ENCODE measurements at regions not wholly inside any gene's neighbourhood (a gene's known extent, or its start where the extent isn't known, plus 50 kb on each side); places are given as distances from the start of the nearest gene placed in this dataset.

DNA sequence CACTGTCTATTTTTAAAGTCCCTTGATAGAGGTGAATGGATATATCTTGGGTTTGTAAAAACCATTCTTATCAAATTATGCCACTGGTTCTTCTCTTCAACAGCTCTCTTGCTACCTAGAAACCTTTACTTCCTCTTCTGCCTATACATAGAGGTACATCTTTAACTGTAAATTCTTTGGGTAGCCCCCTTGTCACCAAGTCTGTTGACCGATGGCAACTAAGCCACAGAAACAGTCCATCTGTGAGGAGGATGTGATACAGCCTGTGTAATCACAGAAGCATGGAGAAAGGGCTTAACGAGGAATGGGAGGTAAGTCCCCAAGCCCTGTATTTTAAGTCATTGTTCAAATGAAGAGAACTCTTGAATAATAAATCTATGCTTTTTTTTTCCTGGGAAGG lies 246.5 kb upstream of the MDFIC2 start:
- Histone ChIP-seq H3K36me3 (no peaks in the 10 kb centered on the region), H3K4me1 (no peaks in the 10 kb centered on the region), H3K27me3 (no peaks in the 10 kb centered on the region), H3K9me3 (no peaks in the 10 kb centered on the region), H3K4me3 (ENCODE audit: low read depth, low read length) (no peak overlapping the region)
- DNase-seq, result no peak
- TF ChIP-seq, protein P1, sequence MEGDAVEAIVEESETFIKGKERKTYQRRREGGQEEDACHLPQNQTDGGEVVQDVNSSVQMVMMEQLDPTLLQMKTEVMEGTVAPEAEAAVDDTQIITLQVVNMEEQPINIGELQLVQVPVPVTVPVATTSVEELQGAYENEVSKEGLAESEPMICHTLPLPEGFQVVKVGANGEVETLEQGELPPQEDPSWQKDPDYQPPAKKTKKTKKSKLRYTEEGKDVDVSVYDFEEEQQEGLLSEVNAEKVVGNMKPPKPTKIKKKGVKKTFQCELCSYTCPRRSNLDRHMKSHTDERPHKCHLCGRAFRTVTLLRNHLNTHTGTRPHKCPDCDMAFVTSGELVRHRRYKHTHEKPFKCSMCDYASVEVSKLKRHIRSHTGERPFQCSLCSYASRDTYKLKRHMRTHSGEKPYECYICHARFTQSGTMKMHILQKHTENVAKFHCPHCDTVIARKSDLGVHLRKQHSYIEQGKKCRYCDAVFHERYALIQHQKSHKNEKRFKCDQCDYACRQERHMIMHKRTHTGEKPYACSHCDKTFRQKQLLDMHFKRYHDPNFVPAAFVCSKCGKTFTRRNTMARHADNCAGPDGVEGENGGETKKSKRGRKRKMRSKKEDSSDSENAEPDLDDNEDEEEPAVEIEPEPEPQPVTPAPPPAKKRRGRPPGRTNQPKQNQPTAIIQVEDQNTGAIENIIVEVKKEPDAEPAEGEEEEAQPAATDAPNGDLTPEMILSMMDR (IDR thresholded peaks at IDR 0.05; ENCODE audit: low read depth, low read length), result no peak

DNA sequence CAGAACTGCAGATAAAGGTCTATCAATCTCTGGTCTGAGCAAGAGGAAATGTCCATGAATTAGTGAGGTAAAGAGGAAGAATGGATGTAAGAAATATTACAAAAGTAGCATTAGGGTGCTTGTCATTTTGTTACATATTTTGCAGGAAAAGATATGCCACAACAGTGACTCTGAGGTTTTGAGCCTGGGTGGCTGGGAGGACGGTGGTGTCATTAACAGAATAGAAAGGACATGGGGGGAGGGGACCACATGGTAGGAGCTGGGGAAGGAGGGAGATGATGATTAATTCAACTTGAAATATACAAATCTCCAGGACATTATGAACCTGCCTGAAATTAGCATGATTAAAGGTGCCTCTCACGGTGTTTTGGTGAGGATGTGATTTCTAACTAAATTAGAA lies 245.5 kb upstream of the MDFIC2 start:
- no peak for DNase-seq
- TF ChIP-seq, protein P1 (IDR thresholded peaks at IDR 0.05; ENCODE audit: low read depth, low read length), result no peak
- Histone ChIP-seq H3K9me3 (no peaks in the 10 kb centered on the region), H3K4me3 (ENCODE audit: low read depth, low read length) (no peak overlapping the region), H3K27me3 (no peaks in the 10 kb centered on the region), H3K36me3 (no peaks in the 10 kb centered on the region), H3K4me1 (no peaks in the 10 kb centered on the region)

DNA sequence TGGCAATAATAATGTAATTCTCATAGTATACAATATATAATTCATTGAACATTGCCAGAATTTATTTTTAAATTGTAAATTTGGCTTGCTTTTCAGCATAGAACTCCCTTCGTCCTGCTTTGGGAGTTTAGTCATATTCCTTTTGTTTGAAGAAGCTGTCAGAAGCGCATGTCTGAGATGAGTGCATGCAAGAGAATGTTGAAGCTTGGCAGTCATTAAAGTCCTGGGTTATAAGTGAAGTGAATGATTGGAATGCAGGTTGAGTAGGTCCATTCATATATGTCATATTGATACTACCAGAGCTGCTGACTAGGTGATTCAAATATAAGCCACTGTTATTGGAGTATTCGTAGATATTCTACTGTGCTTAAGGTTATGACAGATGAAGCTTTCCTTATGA lies 243.6 kb upstream of the MDFIC2 start:
- Histone ChIP-seq H3K4me3 (ENCODE audit: low read depth, low read length) (no peak overlapping the region), H3K27me3 (no peaks in the 10 kb centered on the region), H3K4me1 (no peaks in the 10 kb centered on the region), H3K36me3 (no peaks in the 10 kb centered on the region), H3K9me3 (no peaks in the 10 kb centered on the region)
- TF ChIP-seq, protein P1 (IDR thresholded peaks at IDR 0.05; ENCODE audit: low read depth, low read length), result no peak
- DNase-seq, result no peak

DNA sequence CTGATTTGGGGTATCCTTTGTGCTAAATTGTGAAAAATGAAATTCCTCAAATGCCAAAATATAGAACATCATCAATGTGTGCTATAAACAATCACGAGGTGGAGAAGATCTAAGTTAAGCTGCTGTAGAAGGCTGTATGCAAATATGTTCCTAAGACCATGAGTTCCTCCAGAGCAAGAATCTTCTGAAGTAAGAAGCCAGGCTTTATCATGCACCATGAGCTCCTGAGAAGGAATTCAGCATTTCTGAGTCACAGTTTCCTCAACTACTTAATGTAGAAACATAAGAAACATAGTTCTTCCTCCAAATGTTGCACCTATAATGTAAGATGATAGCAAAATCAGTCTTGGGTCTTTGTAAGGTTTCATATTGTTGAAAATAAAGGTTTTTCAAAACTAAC lies 241.7 kb upstream of the MDFIC2 start:
- Histone ChIP-seq H3K36me3 (no peaks in the 10 kb centered on the region), H3K9me3 (no peaks in the 10 kb centered on the region), H3K4me3 (ENCODE audit: low read depth, low read length) (no peak overlapping the region), H3K27me3 (peaks cover under 1% of the 10 kb centered on the region; the same call in 1 of the 2 replicates), H3K4me1 (no peaks in the 10 kb centered on the region)
- DNase-seq, result no peak
- TF ChIP-seq, protein P1 (IDR thresholded peaks at IDR 0.05; ENCODE audit: low read depth, low read length), result no peak

DNA sequence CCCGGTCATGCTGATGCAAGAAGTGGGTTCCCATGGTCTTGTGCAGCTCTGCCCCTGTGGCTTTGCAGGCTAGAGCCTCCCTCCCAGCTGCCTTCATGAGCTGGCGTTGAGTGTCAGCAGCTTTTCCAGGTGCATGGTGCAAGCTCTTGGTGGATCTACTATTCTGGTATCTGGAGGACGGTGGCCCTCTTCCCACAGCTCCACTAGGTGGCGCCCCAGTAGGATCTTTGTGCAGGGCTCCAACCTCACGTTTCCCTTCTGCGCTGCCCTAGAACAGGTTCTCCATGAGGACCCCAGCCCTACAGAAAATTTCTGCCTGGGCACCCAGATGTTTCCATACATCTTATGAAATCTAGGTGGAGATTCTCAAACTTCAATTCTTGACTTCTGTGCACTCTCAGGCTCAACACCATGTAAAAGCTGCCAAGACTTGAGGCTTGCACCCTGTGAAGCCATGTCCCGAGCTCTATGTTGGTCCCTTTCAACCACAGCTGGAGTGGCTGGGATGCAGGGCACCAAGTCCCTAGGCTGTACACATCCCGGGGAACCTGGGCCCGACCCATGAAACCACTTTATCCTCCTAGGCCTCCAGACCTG lies 238.4 kb upstream of the MDFIC2 start:
- Histone ChIP-seq H3K36me3 (no peaks in the 10 kb centered on the region), H3K9me3 (no peaks in the 10 kb centered on the region), H3K4me1 (no peaks in the 10 kb centered on the region), H3K4me3 (ENCODE audit: low read depth, low read length) (no peak overlapping the region), H3K27me3 (peaks cover 19% of the 10 kb centered on the region)
- peak; percentile 77 for DNase-seq
- TF ChIP-seq, protein P1 (IDR thresholded peaks at IDR 0.05; ENCODE audit: low read depth, low read length), result peak; percentile 79

DNA sequence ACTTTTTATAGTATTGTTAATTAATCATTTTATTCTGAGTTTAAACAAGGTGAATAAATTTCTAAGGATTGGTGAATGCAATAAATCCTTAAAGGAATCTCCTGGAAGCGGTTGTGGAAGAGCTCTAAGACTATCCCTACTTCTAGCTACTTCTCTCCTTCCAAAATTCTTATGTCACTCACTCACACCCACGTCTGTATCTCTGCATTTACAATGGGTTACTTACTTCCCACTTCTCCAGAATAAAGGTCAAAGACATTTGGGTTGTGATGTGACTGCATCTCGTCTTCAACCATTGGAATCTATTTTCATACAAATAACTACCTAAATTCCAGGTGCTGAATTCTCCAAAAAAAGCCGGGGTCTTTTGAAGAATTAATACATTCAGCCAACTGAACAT lies 234.2 kb upstream of the MDFIC2 start:
- TF ChIP-seq, protein P1 (IDR thresholded peaks at IDR 0.05; ENCODE audit: low read depth, low read length), result no peak
- Histone ChIP-seq H3K4me3 (ENCODE audit: low read depth, low read length) (no peak overlapping the region), H3K4me1 (no peaks in the 10 kb centered on the region), H3K9me3 (no peaks in the 10 kb centered on the region), H3K27me3 (peaks cover 19% of the 10 kb centered on the region), H3K36me3 (no peaks in the 10 kb centered on the region)
- no peak for DNase-seq

All from BE2C (cell line).